Kidney (tissue), 13 donors: ENCODE measurements at regions not wholly inside any gene's neighbourhood (a gene's known extent, or its start where the extent isn't known, plus 50 kb on each side); places are given as distances from the start of the nearest gene placed in this dataset.

Source experiments
- DNase-seq, 5 donors: peaks; one replicate each; pipeline ENCODE4 v3.0.0-alpha.2; 2013 to 2020
- FAIRE-seq: peaks from 2 replicates; lab custom pipeline; 2012; peaks lifted over from hg19 to GRCh38; lab: Jason Lieb, UNC
- H3K27ac ChIP-seq, 2 donors: one replicate each; pipeline ENCODE4 v1.7.0; 2013; ENCODE audit warnings: low read depth in 2 of 2, low read length in 2 of 2, inconsistent platforms in 1 of 2
- H3K27me3 ChIP-seq: one replicate; pipeline ENCODE4 v1.7.1; 2013; ENCODE audit warnings: low read length, inconsistent platforms; ENCODE audit not compliant: control insufficient read depth, insufficient read depth
- H3K36me3 ChIP-seq, 3 donors: one replicate each; pipeline versions ENCODE4 v1.7.0 to v1.7.1; 2013; ENCODE audit warnings: low read length in 3 of 3, control low read depth in 1 of 3, inconsistent platforms in 1 of 3; ENCODE audit not compliant: insufficient read depth in 3 of 3, control insufficient read depth in 2 of 3
- H3K4me1 ChIP-seq, 3 donors: one replicate each; pipeline versions ENCODE4 v1.7.0 to v1.7.1; 2013; ENCODE audit warnings: low read length in 3 of 3, inconsistent platforms in 1 of 3, low read depth in 1 of 3; ENCODE audit not compliant: control insufficient read depth in 2 of 3, insufficient read depth in 2 of 3
- H3K4me3 ChIP-seq, 3 donors: one replicate each; pipeline versions ENCODE4 v1.7.0 to v1.8.1; 2013; ENCODE audit warnings: low read length in 3 of 3, control low read depth in 1 of 3, inconsistent platforms in 1 of 3
- H3K9ac ChIP-seq, 3 donors: one replicate each; pipeline versions ENCODE4 v1.7.0 to v1.7.1; 2013; ENCODE audit warnings: low read length in 3 of 3, control low read depth in 1 of 3, inconsistent platforms in 1 of 3
- H3K9me3 ChIP-seq, 3 donors: one replicate each; pipeline versions ENCODE4 v1.7.0 to v1.7.1; 2013; ENCODE audit warnings: low read length in 3 of 3, control low read depth in 1 of 3, inconsistent platforms in 1 of 3; ENCODE audit not compliant: control insufficient read depth in 2 of 3, insufficient read depth in 1 of 3
- intact Hi-C: fragments of 100-400 bp; cut with DNase I; formaldehyde crosslinking; loops from one replicate; pipeline ENCODE4 v1.11.1; 2022
- TF ChIP-seq, protein P1 (sequence below): IDR thresholded peaks from 3 replicates; pipeline ENCODE4 v1.5.1; 2012; ENCODE audit warnings: mild to moderate bottlenecking, moderate library complexity, borderline replicate concordance; ENCODE audit not compliant: insufficient read depth; ENCODE audit errors: extremely low read depth
- donor health status: control.
- donor health status: control.
- donor health status: control.
- donor health status: control.
- donor health status: control.
- donor health status: DM: yes; HTN: yes; CAD: no.
- donor health status: Normal renal cell carcinoma (clear cell type).

DNA sequence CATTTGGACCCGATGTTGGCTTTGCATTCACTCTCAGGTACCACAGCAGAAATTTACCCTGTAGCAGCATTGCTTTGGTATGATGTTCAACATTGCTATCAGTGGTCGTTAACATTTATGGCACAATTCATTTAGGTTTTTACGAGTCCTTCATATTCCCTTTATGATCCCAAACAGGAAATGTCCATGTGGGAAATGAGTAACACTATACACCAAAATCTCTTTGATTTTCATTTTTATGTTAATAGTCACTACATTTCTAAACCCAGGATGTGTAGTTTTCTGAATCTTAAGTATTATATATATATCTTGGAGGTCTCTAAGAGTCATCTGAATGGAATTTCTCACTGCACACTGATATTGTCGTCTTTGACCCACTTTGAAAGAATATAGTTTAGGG is 78.5 kb upstream of the RBMS3 start:
- DNase-seq: no peak
- no peak overlapping the region for H3K4me3 ChIP-seq
- FAIRE-seq: no peak
- H3K9me3 ChIP-seq: no peaks in the 10 kb centered on the region
- intact Hi-C loops: no loop called here
- H3K36me3 ChIP-seq: no peaks in the 10 kb centered on the region
- H3K9ac ChIP-seq: no peak overlapping the region
- TF ChIP-seq, protein P1, sequence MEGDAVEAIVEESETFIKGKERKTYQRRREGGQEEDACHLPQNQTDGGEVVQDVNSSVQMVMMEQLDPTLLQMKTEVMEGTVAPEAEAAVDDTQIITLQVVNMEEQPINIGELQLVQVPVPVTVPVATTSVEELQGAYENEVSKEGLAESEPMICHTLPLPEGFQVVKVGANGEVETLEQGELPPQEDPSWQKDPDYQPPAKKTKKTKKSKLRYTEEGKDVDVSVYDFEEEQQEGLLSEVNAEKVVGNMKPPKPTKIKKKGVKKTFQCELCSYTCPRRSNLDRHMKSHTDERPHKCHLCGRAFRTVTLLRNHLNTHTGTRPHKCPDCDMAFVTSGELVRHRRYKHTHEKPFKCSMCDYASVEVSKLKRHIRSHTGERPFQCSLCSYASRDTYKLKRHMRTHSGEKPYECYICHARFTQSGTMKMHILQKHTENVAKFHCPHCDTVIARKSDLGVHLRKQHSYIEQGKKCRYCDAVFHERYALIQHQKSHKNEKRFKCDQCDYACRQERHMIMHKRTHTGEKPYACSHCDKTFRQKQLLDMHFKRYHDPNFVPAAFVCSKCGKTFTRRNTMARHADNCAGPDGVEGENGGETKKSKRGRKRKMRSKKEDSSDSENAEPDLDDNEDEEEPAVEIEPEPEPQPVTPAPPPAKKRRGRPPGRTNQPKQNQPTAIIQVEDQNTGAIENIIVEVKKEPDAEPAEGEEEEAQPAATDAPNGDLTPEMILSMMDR: no peak
- H3K27ac ChIP-seq: no peak overlapping the region
- H3K27me3 ChIP-seq: no peaks in the 10 kb centered on the region
- no peaks in the 10 kb centered on the region for H3K4me1 ChIP-seq

DNA sequence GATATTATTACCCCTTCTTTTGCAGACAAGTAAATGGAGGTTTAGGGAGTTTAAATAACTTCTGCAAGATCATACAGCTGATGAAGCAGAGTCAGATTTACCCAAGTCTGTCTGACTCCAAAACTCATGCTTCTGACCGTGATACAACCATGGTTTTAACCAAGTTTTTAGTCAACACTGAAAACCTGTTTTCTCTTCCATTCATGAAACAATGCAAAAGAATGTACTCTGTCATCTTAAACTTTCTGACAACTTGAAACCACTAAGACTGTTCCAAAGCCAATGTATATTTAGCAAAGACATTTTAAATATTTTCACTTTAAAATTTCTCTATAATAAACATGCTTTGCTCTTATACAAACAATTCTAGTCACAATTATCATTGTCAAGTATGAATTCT is 77.0 kb upstream of the RBMS3 start:
- Histone ChIP-seq H3K36me3 (no peaks in the 10 kb centered on the region), H3K27ac (no peak overlapping the region), H3K4me3 (no peak overlapping the region), H3K9me3 (no peaks in the 10 kb centered on the region), H3K4me1 (no peaks in the 10 kb centered on the region), H3K9ac (no peak overlapping the region), H3K27me3 (no peaks in the 10 kb centered on the region)
- TF ChIP-seq, protein P1: no peak
- no peak for DNase-seq
- intact Hi-C loops: no loop called here
- FAIRE-seq: no peak

DNA sequence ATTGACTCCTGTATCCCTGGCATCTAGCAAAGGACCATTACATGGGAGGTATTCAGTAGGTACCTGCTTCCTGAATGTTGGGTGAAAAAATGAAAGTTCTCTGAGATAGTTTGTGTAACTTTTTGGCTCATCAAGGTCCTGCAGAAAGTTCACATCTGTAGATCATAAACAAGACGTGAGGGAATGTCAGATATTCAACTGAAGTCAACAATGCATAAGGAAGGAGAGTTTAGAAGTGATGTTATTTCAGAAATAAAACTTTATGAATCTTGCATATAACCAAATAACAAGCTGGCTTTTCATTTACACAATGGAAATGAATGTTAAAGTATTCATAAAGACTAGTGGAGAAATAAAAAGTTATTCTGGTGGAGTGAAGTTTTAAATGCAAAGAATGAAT is 73.4 kb upstream of the RBMS3 start:
- intact Hi-C loops: no loop called here
- Histone ChIP-seq H3K36me3 (no peaks in the 10 kb centered on the region), H3K9ac (no peak overlapping the region), H3K9me3 (no peaks in the 10 kb centered on the region), H3K4me1 (no peaks in the 10 kb centered on the region), H3K27ac (no peak overlapping the region), H3K27me3 (no peaks in the 10 kb centered on the region), H3K4me3 (no peak overlapping the region)
- DNase-seq: no peak
- TF ChIP-seq, protein P1: no peak
- FAIRE-seq: no peak

DNA sequence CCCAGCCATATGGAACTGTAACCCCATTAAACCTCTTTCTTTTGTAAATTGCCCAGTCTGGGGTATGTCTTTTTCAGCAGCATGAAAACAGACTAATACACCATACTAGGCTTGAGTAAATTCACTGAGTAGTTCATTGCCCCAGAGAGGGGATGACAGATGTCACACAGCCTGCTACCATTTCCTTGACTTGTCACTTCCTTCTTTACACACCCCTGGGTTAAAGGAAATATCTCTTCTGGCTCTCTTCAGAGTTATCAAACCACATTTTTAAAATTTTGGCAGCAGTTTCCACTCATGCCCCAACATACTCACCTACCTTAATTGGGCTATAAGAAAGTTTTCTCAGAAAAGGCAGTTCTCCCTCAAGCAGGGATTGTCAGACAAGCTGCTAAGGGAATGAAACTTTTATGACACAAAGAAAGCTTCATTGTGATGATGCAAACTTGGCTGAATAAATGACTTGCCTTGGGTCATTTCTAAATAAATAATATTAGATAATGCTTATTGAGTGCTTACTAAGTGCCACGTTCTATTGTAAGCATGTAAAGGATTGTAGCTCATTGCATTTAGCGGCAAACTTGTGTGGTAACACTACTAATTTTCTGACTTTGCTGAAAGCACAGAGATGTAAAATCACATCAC is 68.0 kb upstream of the RBMS3 start:
- H3K4me3 ChIP-seq: no peak overlapping the region
- H3K27ac ChIP-seq: no peak overlapping the region
- TF ChIP-seq, protein P1: no peak
- no peaks in the 10 kb centered on the region for H3K36me3 ChIP-seq
- intact Hi-C loops: no loop called here
- no peaks in the 10 kb centered on the region for H3K9me3 ChIP-seq
- no peak overlapping the region for H3K9ac ChIP-seq
- no peak for FAIRE-seq
- H3K27me3 ChIP-seq: no peaks in the 10 kb centered on the region
- H3K4me1 ChIP-seq: no peaks in the 10 kb centered on the region
- no peak for DNase-seq
